H9 (cell line): ENCODE measurements at regions not wholly inside any gene's neighbourhood (a gene's known extent, or its start where the extent isn't known, plus 50 kb on each side); places are given as distances from the start of the nearest gene placed in this dataset.

Source experiments
- DNase-seq: peaks from one replicate; pipeline ENCODE4 v3.0.0-alpha.2; 2017
- H2AFZ ChIP-seq: one replicate; pipeline ENCODE4 v1.6.1; 2013; ENCODE audit warnings: mild to moderate bottlenecking, low read length, control low read depth, moderate library complexity
- H2AK5ac ChIP-seq: 2 replicates; pipeline ENCODE4 v1.6.1; 2013; ENCODE audit warnings: low read length, control low read depth, mixed read lengths; ENCODE audit not compliant: insufficient read length
- H2BK120ac ChIP-seq: one replicate; pipeline ENCODE4 v1.6.1; 2013; ENCODE audit warnings: low read depth, mild to moderate bottlenecking, low read length, control low read depth, inconsistent platforms; ENCODE audit not compliant: poor library complexity, severe bottlenecking
- H2BK12ac ChIP-seq: 2 replicates; pipeline ENCODE4 v1.6.1; 2013; ENCODE audit warnings: low read length, control low read depth, mixed read lengths, low read depth; ENCODE audit not compliant: insufficient read length
- H2BK15ac ChIP-seq: 2 replicates; pipeline ENCODE4 v1.6.1; 2013; ENCODE audit warnings: low read depth, low read length, control low read depth
- H2BK20ac ChIP-seq: one replicate; pipeline ENCODE4 v1.6.1; 2013; ENCODE audit warnings: low read depth, mild to moderate bottlenecking, low read length, control low read depth, inconsistent platforms; ENCODE audit not compliant: poor library complexity, severe bottlenecking
- H2BK5ac ChIP-seq: 2 replicates; pipeline ENCODE4 v1.6.1; 2013; ENCODE audit warnings: low read length, control low read depth, mixed read lengths; ENCODE audit not compliant: insufficient read length
- H3K14ac ChIP-seq: 2 replicates; pipeline ENCODE4 v1.6.1; 2013; ENCODE audit warnings: low read length, control low read depth; ENCODE audit not compliant: insufficient read depth
- H3K18ac ChIP-seq: 2 replicates; pipeline ENCODE4 v1.6.1; 2013; ENCODE audit warnings: low read depth, mild to moderate bottlenecking, mixed read lengths, low read length, control low read depth; ENCODE audit not compliant: insufficient read length
- H3K23ac ChIP-seq: 2 replicates; pipeline ENCODE4 v1.6.1; 2013; ENCODE audit warnings: low read length, control low read depth, mixed read lengths, low read depth; ENCODE audit not compliant: insufficient read length
- H3K23me2 ChIP-seq: 2 replicates; pipeline ENCODE4 v1.6.1; 2013; ENCODE audit warnings: low read depth, mild to moderate bottlenecking, mixed read lengths, low read length, control low read depth; ENCODE audit not compliant: insufficient read length, poor library complexity, severe bottlenecking
- H3K27ac ChIP-seq: 2 replicates; pipeline ENCODE4 v1.5.1; 2013; ENCODE audit warnings: low read length, control low read depth, mixed read lengths, low read depth; ENCODE audit not compliant: insufficient read length
- H3K27me3 ChIP-seq: 2 replicates; pipeline ENCODE4 v1.6.1; 2013; ENCODE audit warnings: low read length, control low read depth, inconsistent platforms; ENCODE audit not compliant: insufficient read depth
- H3K4ac ChIP-seq: 2 replicates; pipeline ENCODE4 v1.6.1; 2013; ENCODE audit warnings: low read depth, mild to moderate bottlenecking, control low read depth, inconsistent platforms, low read length, moderate library complexity
- H3K4me1 ChIP-seq: 2 replicates; pipeline ENCODE4 v1.6.1; 2013; ENCODE audit warnings: low read length, control low read depth, inconsistent platforms; ENCODE audit not compliant: insufficient read depth
- H3K4me2 ChIP-seq: 2 replicates; pipeline ENCODE4 v1.6.1; 2013; ENCODE audit warnings: low read length, control low read depth, mixed read lengths; ENCODE audit not compliant: insufficient read length, insufficient read depth
- H3K56ac ChIP-seq: 2 replicates; pipeline ENCODE4 v1.6.1; 2013; ENCODE audit warnings: low read depth, mild to moderate bottlenecking, mixed read lengths, low read length, control low read depth; ENCODE audit not compliant: insufficient read length
- H3K79me1 ChIP-seq: 2 replicates; pipeline ENCODE4 v1.6.1; 2013; ENCODE audit warnings: low read depth, mild to moderate bottlenecking, moderate library complexity, low read length, control low read depth, inconsistent platforms; ENCODE audit not compliant: insufficient read depth, poor library complexity, severe bottlenecking
- H3K79me2 ChIP-seq: 2 replicates; pipeline ENCODE4 v1.6.1; 2013; ENCODE audit warnings: low read length, control low read depth, inconsistent platforms; ENCODE audit not compliant: insufficient read depth
- H3K9ac ChIP-seq: 2 replicates; pipeline ENCODE4 v1.6.1; 2013; ENCODE audit warnings: low read length, control low read depth, mixed read lengths; ENCODE audit not compliant: insufficient read length; ENCODE audit errors: extremely low read depth
- H3K9me3 ChIP-seq: one replicate; pipeline ENCODE4 v1.6.1; 2013; ENCODE audit warnings: low read depth, low read length, inconsistent platforms; ENCODE audit not compliant: control insufficient read depth
- H3T11ph ChIP-seq: one replicate; pipeline ENCODE4 v1.6.1; 2013; ENCODE audit warnings: mild to moderate bottlenecking, low read length, control low read depth, inconsistent platforms
- H4K20me1 ChIP-seq: one replicate; pipeline ENCODE4 v1.6.1; 2013; ENCODE audit not compliant: control insufficient read depth, insufficient read length, insufficient read depth
- H4K5ac ChIP-seq: 2 replicates; pipeline ENCODE4 v1.6.1; 2013; ENCODE audit warnings: low read depth, mild to moderate bottlenecking, mixed read lengths, low read length, control low read depth; ENCODE audit not compliant: insufficient read length
- H4K8ac ChIP-seq: replicated peaks from 2 replicates; pipeline ENCODE4 v1.6.1; 2013; ENCODE audit warnings: low read length, control low read depth, mixed read lengths, low read depth; ENCODE audit not compliant: insufficient read length
- H4K91ac ChIP-seq: 2 replicates; pipeline ENCODE4 v1.6.1; 2013; ENCODE audit warnings: low read depth, mild to moderate bottlenecking, moderate library complexity, mixed read lengths, low read length, control low read depth; ENCODE audit not compliant: insufficient read length
- H3K27ac Mint-ChIP-seq, 3 experiments: 2 replicates in 2 of 3; 3 replicates in 1 of 3; pipeline ENCODE4 v1.8.0; 2020 to 2021; ENCODE audit warnings: mixed read lengths in 3 of 3, mild to moderate bottlenecking in 1 of 3, moderate library complexity in 1 of 3
- H3K27me3 Mint-ChIP-seq: 2 replicates; pipeline ENCODE4 v1.8.0; 2021; ENCODE audit warnings: low read depth, mild to moderate bottlenecking, moderate library complexity, mixed read lengths
- H3K36me3 Mint-ChIP-seq, 3 experiments: 2 replicates in 2 of 3; 3 replicates in 1 of 3; pipeline ENCODE4 v1.8.0; 2020 to 2021; ENCODE audit warnings: low read depth in 3 of 3, mixed read lengths in 3 of 3; ENCODE audit not compliant: insufficient read depth in 1 of 3
- H3K4me1 Mint-ChIP-seq, 2 experiments: 2 replicates each; pipeline ENCODE4 v1.8.0; 2020; ENCODE audit warnings: mixed read lengths in 2 of 2
- H3K4me3 Mint-ChIP-seq, 2 experiments: 2 replicates in 1 of 2; 3 replicates in 1 of 2; pipeline ENCODE4 v1.8.0; 2020 to 2021; ENCODE audit warnings: mild to moderate bottlenecking in 2 of 2, mixed read lengths in 2 of 2, moderate library complexity in 1 of 2
- H3K9me3 Mint-ChIP-seq, 2 experiments: 2 replicates in 1 of 2; 3 replicates in 1 of 2; pipeline ENCODE4 v1.8.0; 2020; ENCODE audit warnings: mild to moderate bottlenecking in 2 of 2, mixed read lengths in 2 of 2, moderate library complexity in 1 of 2
- WGBS: extraction: QIAGEN DNeasy Blood & Tissue Kit; methylation state at CpG from one replicate; pipeline ENCODE4 v1.1.7; 2013; ENCODE audit warnings: missing lambda C conversion rate, low lambda C conversion rate, mixed read lengths; ENCODE audit not compliant: insufficient read length; ENCODE audit errors: extremely low coverage; 5-methylcytosine and 5-hydroxymethylcytosine counted together
- TF ChIP-seq, protein P1 (sequence below): fragments of 200-600 bp; sonication (generic); conservative IDR thresholded peaks from 3 replicates; pipeline ENCODE4 v1.8.0; 2021; ENCODE audit warnings: antibody characterized with exemption, mild to moderate bottlenecking

DNA sequence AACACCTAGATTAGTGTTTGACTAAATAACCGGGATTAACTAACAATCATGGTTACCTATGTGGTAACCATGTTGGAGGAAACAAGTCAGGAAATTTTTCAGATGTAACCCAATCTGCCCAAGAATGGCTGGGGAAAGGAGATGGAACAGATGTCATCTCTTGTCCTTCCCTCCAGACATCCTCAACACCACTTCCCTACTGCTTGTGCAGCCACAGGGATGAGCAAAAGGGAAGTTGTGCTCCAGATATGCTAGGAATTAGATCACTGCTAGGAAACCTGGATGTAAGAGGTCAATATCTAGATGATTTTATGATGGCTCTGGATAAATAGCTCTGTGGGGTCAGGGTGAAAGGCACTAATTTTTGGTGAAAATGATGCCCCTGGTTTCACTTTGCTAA, 61.3 kb upstream of the ELL2 start:
- Histone ChIP-seq H3K56ac (no peak overlapping the region), H3K9ac (no peak overlapping the region), H3K79me1 (no peaks in the 10 kb centered on the region), H4K8ac (no peak overlapping the region), H3K18ac (no peak overlapping the region), H3K27me3 (no peaks in the 10 kb centered on the region), H2BK120ac (no peak overlapping the region), H4K20me1 (no peaks in the 10 kb centered on the region), H3K23ac (no peak overlapping the region), H2AK5ac (no peak overlapping the region), H3K23me2 (no peaks in the 10 kb centered on the region), H3K9me3 (no peaks in the 10 kb centered on the region), H3K14ac (no peak overlapping the region), H3T11ph (no peak overlapping the region), H2BK12ac (no peak overlapping the region), H2BK20ac (no peak overlapping the region), H3K79me2 (no peaks in the 10 kb centered on the region), H3K27ac (no peak overlapping the region), H3K4me2 (no peak overlapping the region), H3K4ac (no peak overlapping the region), H2AFZ (no peak overlapping the region), H3K4me1 (no peaks in the 10 kb centered on the region), H2BK15ac (no peak overlapping the region), H4K5ac (no peak overlapping the region), H4K91ac (no peak overlapping the region), H2BK5ac (no peak overlapping the region)
- Mint-ChIP-seq H3K4me3 (no peak overlapping the region), H3K36me3 (no peaks in the 10 kb centered on the region), H3K4me1 (0 out of 4 replicates have a peak, but pooled peaks cover 0 to 4% of the 10 kb centered on the region in 2 experiments), H3K27me3 (no peaks in the 10 kb centered on the region), H3K27ac (no peak overlapping the region), H3K9me3 (0 out of 5 replicates have a peak, but pooled peaks cover 0 to 3% of the 10 kb centered on the region in 2 experiments)
- no peak for DNase-seq
- TF ChIP-seq, protein P1, sequence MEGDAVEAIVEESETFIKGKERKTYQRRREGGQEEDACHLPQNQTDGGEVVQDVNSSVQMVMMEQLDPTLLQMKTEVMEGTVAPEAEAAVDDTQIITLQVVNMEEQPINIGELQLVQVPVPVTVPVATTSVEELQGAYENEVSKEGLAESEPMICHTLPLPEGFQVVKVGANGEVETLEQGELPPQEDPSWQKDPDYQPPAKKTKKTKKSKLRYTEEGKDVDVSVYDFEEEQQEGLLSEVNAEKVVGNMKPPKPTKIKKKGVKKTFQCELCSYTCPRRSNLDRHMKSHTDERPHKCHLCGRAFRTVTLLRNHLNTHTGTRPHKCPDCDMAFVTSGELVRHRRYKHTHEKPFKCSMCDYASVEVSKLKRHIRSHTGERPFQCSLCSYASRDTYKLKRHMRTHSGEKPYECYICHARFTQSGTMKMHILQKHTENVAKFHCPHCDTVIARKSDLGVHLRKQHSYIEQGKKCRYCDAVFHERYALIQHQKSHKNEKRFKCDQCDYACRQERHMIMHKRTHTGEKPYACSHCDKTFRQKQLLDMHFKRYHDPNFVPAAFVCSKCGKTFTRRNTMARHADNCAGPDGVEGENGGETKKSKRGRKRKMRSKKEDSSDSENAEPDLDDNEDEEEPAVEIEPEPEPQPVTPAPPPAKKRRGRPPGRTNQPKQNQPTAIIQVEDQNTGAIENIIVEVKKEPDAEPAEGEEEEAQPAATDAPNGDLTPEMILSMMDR, result no peak
- WGBS, result no CpG with 5 or more reads among the region's 1 CpG
